IMR-90 (cell line): ENCODE measurements at regions not wholly inside any gene's neighbourhood (a gene's known extent, or its start where the extent isn't known, plus 50 kb on each side); places are given as distances from the start of the nearest gene placed in this dataset.

Experiments used
- ATAC-seq: fragments of 200-7000 bp; cut with Tn5 transposase; 2 replicates; pipeline ENCODE4 v1.9.1; 2020; ENCODE audit warnings: low read depth, mild to moderate bottlenecking, moderate library complexity
- BruUV-seq: library from RNA; stranded (reverse); fragments of 400-500 nt; replicated peaks from 2 replicates; lab custom pipeline; 2021; lab: Mats Ljungman, UMichigan
- CTCF ChIA-PET: fragments of 300-600 bp; formaldehyde crosslinking; extraction: SDS; loops from one replicate; lab custom pipeline; 2021; ENCODE audit warnings: antibody characterized with exemption; lab: Yijun Ruan, JAX
- POLR2A ChIA-PET: fragments of 300-600 bp; sonication (Branson Sonifier 250); formaldehyde crosslinking; loops from one replicate; lab custom pipeline; 2022; ENCODE audit warnings: antibody characterized with exemption; ENCODE audit not compliant: unreplicated experiment; lab: Charles Lee
- DNase-seq: peaks from one replicate; pipeline ENCODE4 v3.0.0; 2013
- H2AFZ ChIP-seq: replicated peaks from 2 replicates; pipeline ENCODE3; 2013; ENCODE audit warnings: low read length, mild to moderate bottlenecking; ENCODE audit not compliant: poor library complexity
- H2AK5ac ChIP-seq: 2 replicates; pipeline ENCODE4 v1.6.1; 2013; ENCODE audit warnings: low read depth, low read length, inconsistent platforms
- H2AK9ac ChIP-seq: replicated peaks from 2 replicates; pipeline ENCODE3; 2013; ENCODE audit warnings: mild to moderate bottlenecking, low read depth, low read length, moderate library complexity; ENCODE audit not compliant: poor library complexity
- H2BK120ac ChIP-seq: 2 replicates; pipeline ENCODE4 v1.6.1; 2013; ENCODE audit warnings: low read depth, low read length, inconsistent platforms
- H2BK15ac ChIP-seq: 3 replicates; pipeline ENCODE4 v1.6.1; 2013; ENCODE audit warnings: low read depth, low read length, inconsistent platforms
- H2BK20ac ChIP-seq: 2 replicates; pipeline ENCODE4 v1.6.1; 2013; ENCODE audit warnings: low read depth, mild to moderate bottlenecking, inconsistent platforms, low read length, moderate library complexity
- H2BK5ac ChIP-seq: 2 replicates; pipeline ENCODE4 v1.6.1; 2013; ENCODE audit warnings: mild to moderate bottlenecking, low read depth, low read length, inconsistent platforms; ENCODE audit not compliant: poor library complexity, severe bottlenecking
- H3K14ac ChIP-seq: replicated peaks from 2 replicates; pipeline ENCODE4 v1.6.1; 2013; ENCODE audit warnings: low read depth, low read length, inconsistent platforms
- H3K18ac ChIP-seq: 2 replicates; pipeline ENCODE4 v1.6.1; 2013; ENCODE audit warnings: low read depth, low read length, control low read depth
- H3K23ac ChIP-seq: 2 replicates; pipeline ENCODE4 v1.6.1; 2013; ENCODE audit warnings: low read depth, low read length, inconsistent platforms
- H3K27ac ChIP-seq: 2 replicates; pipeline ENCODE4 v1.5.1; 2013; ENCODE audit warnings: mild to moderate bottlenecking, control low read depth, low read length; ENCODE audit not compliant: insufficient read depth
- H3K27me3 ChIP-seq: 2 replicates; pipeline ENCODE4 v1.6.1; 2013; ENCODE audit warnings: low read length; ENCODE audit not compliant: control insufficient read depth, insufficient read depth
- H3K36me3 ChIP-seq: 2 replicates; pipeline ENCODE4 v1.6.1; 2013; ENCODE audit warnings: low read length, mixed read lengths; ENCODE audit not compliant: control insufficient read depth, insufficient read depth
- H3K4ac ChIP-seq: 2 replicates; pipeline ENCODE4 v1.6.1; 2013; ENCODE audit warnings: low read depth, low read length, inconsistent platforms
- H3K4me1 ChIP-seq: 2 replicates; pipeline ENCODE4 v1.6.1; 2013; ENCODE audit warnings: low read length, mixed read lengths; ENCODE audit not compliant: control insufficient read depth, insufficient read depth
- H3K4me2 ChIP-seq: 2 replicates; pipeline ENCODE4 v1.6.1; 2013; ENCODE audit warnings: low read depth, mild to moderate bottlenecking, control low read depth, low read length, moderate library complexity
- H3K4me3 ChIP-seq: 2 replicates; pipeline ENCODE4 v1.5.1; 2013; ENCODE audit warnings: low read depth, mild to moderate bottlenecking, control low read depth, low read length, moderate library complexity; ENCODE audit not compliant: insufficient read depth
- H3K56ac ChIP-seq: 2 replicates; pipeline ENCODE4 v1.6.1; 2013; ENCODE audit warnings: low read length, inconsistent platforms; ENCODE audit not compliant: insufficient read depth; ENCODE audit errors: extremely low read depth
- H3K79me1 ChIP-seq, 2 experiments: 2 replicates each; pipeline ENCODE4 v1.6.1; 2013; ENCODE audit warnings: low read length in 2 of 2, inconsistent platforms in 1 of 2, low read depth in 1 of 2
- H3K9ac ChIP-seq: 2 replicates; pipeline ENCODE4 v1.6.1; 2013; ENCODE audit warnings: low read depth, low read length, control low read depth
- H3K9me1 ChIP-seq: 2 replicates; pipeline ENCODE4 v1.6.1; 2013; ENCODE audit warnings: low read length, inconsistent platforms; ENCODE audit not compliant: insufficient read depth
- H3K9me3 ChIP-seq: 2 replicates; pipeline ENCODE4 v1.6.1; 2013; ENCODE audit warnings: low read length; ENCODE audit not compliant: control insufficient read depth, insufficient read depth
- H4K20me1 ChIP-seq: 2 replicates; pipeline ENCODE4 v1.6.1; 2013; ENCODE audit warnings: low read length, inconsistent platforms; ENCODE audit not compliant: insufficient read depth
- H4K5ac ChIP-seq: 2 replicates; pipeline ENCODE4 v1.6.1; 2013; ENCODE audit warnings: mild to moderate bottlenecking, low read depth, low read length, control low read depth
- H4K8ac ChIP-seq, 2 experiments: 2 replicates each; pipeline ENCODE4 v1.6.1; 2013; ENCODE audit warnings: low read depth in 2 of 2, low read length in 2 of 2, control low read depth in 1 of 2, inconsistent platforms in 1 of 2
- H4K91ac ChIP-seq: 2 replicates; pipeline ENCODE4 v1.6.1; 2013; ENCODE audit warnings: low read depth, low read length, inconsistent platforms; ENCODE audit not compliant: insufficient read depth
- BHLHE40 ChIP-seq: fragments of 150-350 bp; IDR thresholded peaks from 2 replicates; pipeline ENCODE4 v1.6.1; 2016; ENCODE audit warnings: mild to moderate bottlenecking, low read depth, low read length
- CEBPB ChIP-seq: IDR thresholded peaks from 2 replicates; pipeline ENCODE4 v1.6.1; 2012; ENCODE audit warnings: low read depth, low read length, improper control_type of control experiment
- CHD1 ChIP-seq: IDR thresholded peaks from 2 replicates; pipeline ENCODE4 v1.6.1; 2012; ENCODE audit warnings: low read depth, low read length, improper control_type of control experiment
- CTCF ChIP-seq: conservative IDR thresholded peaks from 2 replicates; pipeline ENCODE4 v1.5.1; 2012; ENCODE audit warnings: mild to moderate bottlenecking, low read depth, low read length, improper control_type of control experiment
- ELK1 ChIP-seq: fragments of 150-350 bp; IDR thresholded peaks from 2 replicates; pipeline ENCODE4 v1.6.1; 2016; ENCODE audit warnings: low read depth, mild to moderate bottlenecking, low read length, moderate library complexity, borderline replicate concordance
- FOS ChIP-seq: fragments of 150-350 bp; IDR thresholded peaks from 2 replicates; pipeline ENCODE4 v1.6.1; 2016; ENCODE audit warnings: low read depth, low read length
- MAFK ChIP-seq: IDR thresholded peaks from 2 replicates; pipeline ENCODE4 v1.6.1; 2012; ENCODE audit warnings: low read depth, low read length, improper control_type of control experiment
- MAZ ChIP-seq: IDR thresholded peaks from 2 replicates; pipeline ENCODE4 v1.6.1; 2012; ENCODE audit warnings: low read depth, mild to moderate bottlenecking, low read length, improper control_type of control experiment, moderate library complexity, borderline replicate concordance
- MXI1 ChIP-seq: IDR thresholded peaks from 2 replicates; pipeline ENCODE4 v1.6.1; 2012; ENCODE audit warnings: low read depth, mild to moderate bottlenecking, low read length, moderate library complexity, borderline replicate concordance
- NFE2L2 ChIP-seq: fragments of 150-350 bp; IDR thresholded peaks from 2 replicates; pipeline ENCODE4 v1.6.1; 2016; ENCODE audit warnings: low read depth, mild to moderate bottlenecking, low read length
- POLR2A ChIP-seq: IDR thresholded peaks from 2 replicates; pipeline ENCODE4 v1.6.1; 2012; ENCODE audit warnings: mild to moderate bottlenecking, low read depth, low read length
- RAD21 ChIP-seq: IDR thresholded peaks from 2 replicates; pipeline ENCODE4 v1.6.1; 2012; ENCODE audit warnings: low read length, improper control_type of control experiment
- RCOR1 ChIP-seq: IDR thresholded peaks from 2 replicates; pipeline ENCODE4 v1.6.1; 2012; ENCODE audit warnings: mild to moderate bottlenecking, low read length, improper control_type of control experiment; ENCODE audit not compliant: insufficient replicate concordance
- RFX5 ChIP-seq: IDR thresholded peaks from 2 replicates; pipeline ENCODE4 v1.8.0; 2012; ENCODE audit warnings: low read depth, mild to moderate bottlenecking, low read length, moderate library complexity
- SMC3 ChIP-seq: fragments of 150-350 bp; IDR thresholded peaks from 2 replicates; pipeline ENCODE4 v1.6.1; 2016; ENCODE audit warnings: low read depth, mild to moderate bottlenecking, antibody characterized with exemption, low read length, moderate library complexity
- USF2 ChIP-seq: fragments of 150-350 bp; IDR thresholded peaks from 2 replicates; pipeline ENCODE4 v1.6.1; 2017; ENCODE audit warnings: mild to moderate bottlenecking, antibody characterized with exemption, low read length, low read depth
- WGBS, 2 experiments: methylation state at CpG; one replicate each; pipeline versions ENCODE4 v1.1.5 to v1.1.7; 2013; ENCODE audit warnings: missing lambda C conversion rate in 2 of 2; ENCODE audit not compliant: insufficient read length in 1 of 2; ENCODE audit errors: extremely low coverage in 2 of 2; 5-methylcytosine and 5-hydroxymethylcytosine counted together
- dilution Hi-C: fragments of 300-500 bp; cut with HindIII; formaldehyde crosslinking; loops from one replicate; pipeline ENCODE4 v1.14.3; 2018; ENCODE audit warnings: low sequenced_read_pairs; ENCODE audit not compliant: unreplicated experiment
- in situ Hi-C: fragments of 300-500 bp; cut with MboI; formaldehyde crosslinking; loops from 3 replicates; pipeline ENCODE4 v1.14.3; 2019; ENCODE audit warnings: low sequenced_read_pairs, inconsistent platforms, mixed read lengths
- intact Hi-C: fragments of 100-400 bp; cut with micrococcal nuclease; formaldehyde crosslinking; loops from 2 replicates; pipeline ENCODE4 v1.10.0; 2022

- no peak for ATAC-seq
Measured at GRCh38 chr17:63223212-63223911, 222.7 kb downstream of the CYB561 start.

More at GRCh38 chr17:63223212-63223911, 222.7 kb downstream of the CYB561 start:
- ChIA-PET CTCF (no interaction called here), POLR2A (no interaction called here)
- Histone ChIP-seq H3K4me1 (no peaks in the 10 kb centered on the region), H3K14ac (no peak overlapping the region), H3K27ac (no peak overlapping the region), H3K79me1 (peaks cover 16 to 27% of the 10 kb centered on the region in 2 experiments), H3K9me3 (no peaks in the 10 kb centered on the region; the same call in 1 of the 2 replicates), H2BK15ac (no peak overlapping the region), H2BK120ac (no peak overlapping the region), H3K9ac (no peak overlapping the region), H2AFZ (no peak overlapping the region), H3K27me3 (no peaks in the 10 kb centered on the region), H3K18ac (no peak overlapping the region), H4K20me1 (no peaks in the 10 kb centered on the region), H2BK5ac (no peak overlapping the region), H3K9me1 (0 out of 2 replicates have a peak, but pooled peaks cover 6% of the 10 kb centered on the region), H3K4ac (no peak overlapping the region), H2BK20ac (no peak overlapping the region), H3K56ac (no peak overlapping the region), H2AK5ac (no peak overlapping the region), H3K23ac (no peak overlapping the region), H3K4me2 (no peak overlapping the region), H3K4me3 (no peak overlapping the region), H4K5ac (no peak overlapping the region), H3K36me3 (peaks cover 2% of the 10 kb centered on the region; the same call in 1 of the 2 replicates), H2AK9ac (no peak overlapping the region), H4K8ac (no peak overlapping the region), H4K91ac (no peak overlapping the region)
- dilution Hi-C loops: no loop called here
- intact Hi-C loops: no loop called here
- 93% methylated on average over 2 of the region's 7 CpGs; no CpG with 5 or more reads in 1 of the 2 experiments for WGBS, 2 experiments
- in situ Hi-C loops: no loop called here
- BruUV-seq: no TSS peak
- TF ChIP-seq CEBPB: no peak
- no peak for TF ChIP-seq RAD21
- no peak for TF ChIP-seq ELK1
- no peak for TF ChIP-seq CTCF
- TF ChIP-seq USF2: no peak
- no peak for TF ChIP-seq POLR2A
- TF ChIP-seq SMC3: no peak
- no peak for TF ChIP-seq MXI1
- TF ChIP-seq MAFK: no peak
- TF ChIP-seq NFE2L2: no peak
- no peak for TF ChIP-seq MAZ
- TF ChIP-seq FOS: no peak
- no peak for TF ChIP-seq RCOR1
- no peak for TF ChIP-seq BHLHE40
- TF ChIP-seq CHD1: no peak
- TF ChIP-seq RFX5: no peak
- no peak for DNase-seq
